Pons (tissue), 1 donor: ENCODE measurements at regions not wholly inside any gene's neighbourhood (a gene's known extent, or its start where the extent isn't known, plus 50 kb on each side); places are given as distances from the start of the nearest gene placed in this dataset.

Experiments used
- DNase-seq: peaks from one replicate; pipeline ENCODE4 v3.0.0-alpha.2; 2016; ENCODE audit warnings: low spot score

DNA sequence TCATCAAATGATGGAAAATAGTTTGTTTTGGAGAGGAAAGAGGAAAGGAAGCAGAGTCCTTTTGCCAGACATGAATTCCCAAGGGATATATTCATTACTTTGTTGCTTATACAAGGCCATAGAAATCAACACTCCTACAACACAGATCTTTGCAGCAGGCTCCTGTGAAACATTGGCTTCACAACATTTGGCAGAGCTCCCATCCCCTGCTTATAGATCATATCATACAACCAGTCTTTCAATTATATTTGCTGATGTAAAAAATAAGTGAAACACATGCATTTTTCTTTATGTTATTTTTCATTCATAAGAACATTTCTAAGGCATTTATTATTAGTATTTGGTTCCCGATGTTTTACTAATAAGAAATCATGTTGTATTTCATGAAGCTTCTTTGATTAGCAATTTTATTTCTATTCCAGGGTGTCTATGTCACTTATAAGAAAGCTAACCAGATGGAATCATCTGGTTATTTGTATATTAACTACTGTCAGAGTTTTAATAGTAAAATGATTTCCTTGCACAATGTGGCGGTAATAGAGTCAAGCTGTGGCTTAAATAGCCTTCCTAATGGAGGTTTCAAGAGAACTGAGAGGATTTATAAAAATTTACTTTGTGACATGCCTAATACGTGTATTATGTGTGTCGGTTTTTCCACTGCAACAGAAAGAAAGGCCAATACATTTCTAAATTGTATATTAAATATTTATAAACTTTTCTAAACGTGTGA lies 470.3 kb upstream of the NCAM2 start:
- no peak for DNase-seq

DNA sequence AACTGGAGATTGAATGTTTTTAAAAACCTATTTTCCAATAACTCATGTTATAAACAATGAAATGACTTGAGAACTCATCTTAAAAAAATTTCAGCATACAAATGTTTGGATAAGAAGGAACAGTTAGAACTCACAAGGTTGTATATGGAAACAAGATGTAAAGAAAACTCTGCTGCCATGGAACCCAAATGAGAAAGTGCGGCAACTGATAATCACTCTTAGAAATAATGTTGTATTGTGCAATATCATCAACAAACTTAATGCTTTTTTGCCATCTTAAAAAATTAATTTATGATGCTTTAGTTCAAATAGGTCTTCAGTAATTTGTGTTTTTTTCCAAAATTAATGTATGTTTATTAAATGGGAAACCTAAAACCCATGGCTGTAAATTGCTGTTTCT lies 461.1 kb upstream of the NCAM2 start:
- DNase-seq, result no peak

DNA sequence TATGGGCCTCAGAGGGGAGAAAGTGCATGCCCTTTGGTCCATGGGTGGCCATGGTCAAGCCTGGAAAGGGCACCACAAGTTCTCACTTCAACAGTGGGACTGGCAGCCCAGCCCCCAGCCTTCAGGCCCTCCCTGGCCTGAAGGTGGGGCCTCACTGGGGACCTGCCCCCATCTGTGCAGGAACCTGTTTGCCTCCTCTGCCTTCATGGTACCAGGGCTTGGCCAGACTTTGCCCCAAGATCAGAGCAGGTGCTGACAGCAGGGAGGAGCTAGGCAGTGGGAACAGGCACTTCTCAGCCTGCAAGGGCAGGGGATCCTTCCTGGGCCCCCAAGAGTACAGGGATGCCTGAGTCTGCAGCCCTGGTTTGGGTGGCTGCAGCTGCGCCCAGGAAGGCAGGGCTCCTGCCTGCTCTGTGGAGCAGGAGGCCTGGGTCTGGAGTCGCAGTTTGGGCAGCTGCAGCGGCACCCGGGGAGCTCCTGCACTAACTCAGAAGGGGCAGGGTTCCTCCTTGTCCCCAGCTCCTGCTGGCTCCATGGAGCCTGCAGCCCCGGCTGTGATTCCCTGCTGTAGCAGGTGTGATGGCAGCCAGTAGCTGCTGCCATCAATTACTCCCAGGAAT lies 460.1 kb upstream of the NCAM2 start:
- DNase-seq, result no peak

DNA sequence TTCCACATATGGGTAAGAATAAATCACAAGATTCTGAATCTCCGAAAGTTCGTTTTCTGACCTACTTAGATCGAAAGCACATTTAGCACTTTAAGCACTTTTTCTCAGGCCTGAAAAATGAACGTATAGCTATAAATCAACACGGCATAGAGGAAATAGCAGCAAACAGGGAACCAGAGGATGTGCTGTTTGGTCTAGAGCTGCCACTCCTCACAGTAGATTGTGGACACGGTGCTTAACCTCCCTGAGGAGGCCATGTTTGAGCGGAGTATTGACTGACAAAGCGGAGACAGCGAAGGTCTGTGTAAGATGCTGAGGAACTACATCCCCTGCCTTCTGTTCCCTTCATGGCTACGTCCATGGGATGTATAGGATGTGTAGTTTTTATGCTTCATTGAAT lies 452.8 kb upstream of the NCAM2 start:
- DNase-seq, result no peak

DNA sequence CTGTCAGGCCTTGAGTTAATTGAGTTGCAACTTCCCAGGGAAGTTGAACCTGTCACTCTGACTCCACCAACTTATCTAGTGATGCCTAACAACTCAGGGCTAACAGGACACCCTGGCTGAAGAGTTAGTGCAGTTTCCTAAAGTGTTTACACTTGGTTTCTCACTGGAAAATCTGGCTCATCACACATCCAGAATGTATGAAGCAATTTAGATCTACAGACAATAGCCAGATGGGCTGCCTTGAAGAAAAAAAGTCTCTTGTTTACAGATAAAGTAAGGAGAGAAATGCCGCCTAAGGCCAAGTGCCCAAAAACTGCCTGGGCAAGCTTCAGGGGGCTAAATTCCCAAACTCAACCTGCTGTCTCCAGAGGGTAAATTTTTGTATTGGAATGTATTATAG lies 446.3 kb upstream of the NCAM2 start:
- no peak for DNase-seq

DNA sequence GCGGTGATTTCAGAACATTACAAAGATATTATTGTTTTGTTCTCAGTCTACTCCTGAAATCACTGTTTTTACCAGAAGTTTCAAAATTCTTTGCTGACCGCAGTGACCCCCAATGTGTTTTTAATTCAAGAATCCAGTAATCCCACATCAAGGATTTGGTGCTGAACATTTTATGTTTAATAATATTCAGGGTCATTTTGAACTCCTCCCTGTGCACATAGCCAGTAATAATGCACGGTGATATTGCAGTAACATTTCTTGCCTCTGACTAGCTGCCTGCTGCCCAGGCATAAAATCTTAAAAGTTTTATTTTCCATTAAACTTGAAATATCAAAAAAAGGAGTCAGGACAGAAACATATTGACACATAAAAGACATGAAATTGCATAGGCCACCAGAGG lies 443.4 kb upstream of the NCAM2 start:
- no peak for DNase-seq

DNA sequence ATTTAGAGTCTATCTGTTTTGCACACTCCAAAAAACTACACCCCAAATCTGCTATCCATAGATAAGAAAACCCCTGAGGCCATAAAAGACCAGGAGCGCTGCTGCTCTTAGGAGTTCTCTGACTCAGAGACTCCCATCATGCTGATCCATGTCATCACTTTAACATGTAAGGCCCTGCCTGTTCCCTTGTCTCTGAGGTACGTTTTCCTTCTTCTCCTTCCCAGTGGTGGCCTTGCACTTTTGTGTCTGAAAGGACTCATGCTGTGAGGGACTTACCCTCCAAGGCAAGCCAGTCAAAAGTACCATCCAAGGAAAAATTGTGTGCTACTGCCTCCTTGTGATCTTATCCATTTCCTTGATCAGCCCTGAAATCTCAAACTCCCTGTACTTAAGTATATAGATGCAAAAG lies 427.4 kb upstream of the NCAM2 start:
- DNase-seq, result peak; percentile 9

DNA sequence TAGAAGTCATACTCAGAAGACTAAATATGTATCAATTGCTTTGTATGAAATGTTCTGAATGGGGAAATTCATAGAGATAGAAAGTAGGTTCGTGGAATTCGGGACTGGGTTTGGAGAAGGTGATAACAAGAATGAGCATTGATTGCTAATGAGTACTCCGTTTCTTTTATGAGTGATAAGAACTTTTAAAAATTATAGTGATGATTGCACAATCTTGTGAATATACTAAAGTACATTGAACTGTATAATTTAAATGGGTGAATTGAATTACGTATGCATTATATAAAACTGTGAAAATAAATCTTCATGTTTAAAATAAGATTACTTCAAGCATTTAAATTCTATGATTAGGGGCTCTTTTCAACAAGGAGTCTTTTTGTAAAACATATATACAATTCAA lies 425.6 kb upstream of the NCAM2 start:
- DNase-seq, result no peak

DNA sequence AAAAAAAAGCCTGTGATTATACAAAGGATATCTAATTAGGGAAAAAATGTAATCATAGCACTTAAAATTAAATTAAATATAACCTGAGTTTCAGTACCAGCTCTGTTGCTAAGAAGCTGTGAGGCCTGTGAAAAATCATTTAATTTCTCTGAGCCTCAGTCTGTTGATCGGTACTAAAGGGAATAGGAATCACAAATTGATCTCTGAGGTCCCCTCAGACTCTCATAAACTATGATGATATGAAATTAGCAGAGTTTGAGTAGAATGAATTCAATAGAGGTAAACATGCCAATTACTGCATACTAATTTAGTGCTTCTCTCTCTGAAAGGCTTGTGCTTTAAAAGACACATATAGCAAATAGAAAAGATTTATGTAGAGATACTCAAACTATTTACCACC lies 416.8 kb upstream of the NCAM2 start:
- no peak for DNase-seq

DNA sequence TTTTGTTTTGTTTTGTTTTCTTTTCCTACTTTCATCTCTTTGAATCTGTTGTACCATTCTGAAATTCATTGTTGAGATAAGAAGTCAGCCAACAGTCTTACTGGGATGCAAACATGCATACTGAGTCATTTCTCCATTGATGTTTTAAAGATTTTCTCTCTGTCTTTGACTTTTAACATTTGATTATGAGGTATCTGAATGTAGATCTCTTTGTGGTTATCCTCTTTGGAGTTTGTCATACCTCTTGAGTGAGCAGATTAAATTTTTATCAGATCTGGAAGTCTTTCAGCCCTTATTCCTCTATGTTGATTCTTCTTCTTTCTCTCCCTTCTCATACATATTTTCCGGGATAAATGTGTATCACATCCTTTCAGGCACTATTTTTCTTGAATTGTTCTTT lies 406.9 kb upstream of the NCAM2 start:
- no peak for DNase-seq

DNA sequence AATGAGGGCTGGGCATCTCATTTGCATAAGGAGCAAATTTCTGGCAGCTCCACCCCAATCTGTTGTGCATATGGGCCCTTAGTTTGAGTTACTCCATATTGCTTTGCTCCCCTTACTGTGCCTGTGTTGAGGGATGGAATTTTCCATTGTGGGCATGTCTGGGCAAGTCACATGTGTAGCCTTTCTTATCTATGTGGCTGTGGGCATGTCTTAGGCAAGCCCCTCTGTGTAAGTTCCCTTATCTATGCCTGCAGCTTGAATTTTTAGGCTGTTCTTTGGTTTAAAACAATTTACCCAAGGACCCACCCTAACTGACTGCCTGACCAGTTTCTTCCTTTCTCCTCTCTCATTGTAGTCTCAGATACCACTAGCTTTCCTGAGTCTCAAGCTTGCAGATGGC lies 405.7 kb upstream of the NCAM2 start:
- DNase-seq, result no peak

DNA sequence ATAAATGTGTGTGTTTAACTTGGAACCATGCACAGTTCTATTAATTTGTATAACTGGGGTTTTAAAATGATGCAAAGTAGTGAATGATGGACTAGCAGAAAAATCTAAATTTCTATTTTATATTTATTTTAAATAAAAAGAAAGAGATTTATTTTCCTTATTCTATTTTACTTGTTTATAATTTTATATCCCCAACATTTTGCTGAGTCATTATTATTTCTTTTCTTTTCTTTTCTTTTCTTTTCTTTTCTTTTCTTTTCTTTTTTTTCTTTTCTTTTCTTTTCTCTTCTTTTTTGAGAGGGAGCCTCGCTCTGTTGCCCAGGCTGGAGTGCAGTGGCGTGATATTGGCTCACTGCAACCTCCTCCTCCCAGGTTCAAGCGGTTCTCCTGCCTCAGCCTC lies 395.0 kb upstream of the NCAM2 start:
- no peak for DNase-seq

DNA sequence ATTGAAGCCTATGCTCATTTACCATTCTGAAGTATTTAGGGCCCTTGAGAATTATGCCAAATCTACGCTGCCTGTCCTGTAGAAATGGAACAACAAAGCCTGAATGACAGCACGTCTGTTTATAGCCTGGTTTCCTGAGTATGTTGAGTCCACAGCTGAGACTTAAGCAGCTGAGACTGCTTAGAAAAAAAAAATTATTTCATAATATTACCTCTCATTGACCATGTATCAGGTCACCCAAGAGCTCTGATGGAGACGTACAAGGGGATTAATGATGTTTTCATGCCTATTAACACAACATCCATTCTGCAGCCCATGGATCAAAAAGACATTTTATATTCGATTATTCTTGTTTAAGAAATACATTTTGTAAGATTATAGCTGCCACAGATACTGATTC lies 387.2 kb upstream of the NCAM2 start:
- DNase-seq, result no peak

DNA sequence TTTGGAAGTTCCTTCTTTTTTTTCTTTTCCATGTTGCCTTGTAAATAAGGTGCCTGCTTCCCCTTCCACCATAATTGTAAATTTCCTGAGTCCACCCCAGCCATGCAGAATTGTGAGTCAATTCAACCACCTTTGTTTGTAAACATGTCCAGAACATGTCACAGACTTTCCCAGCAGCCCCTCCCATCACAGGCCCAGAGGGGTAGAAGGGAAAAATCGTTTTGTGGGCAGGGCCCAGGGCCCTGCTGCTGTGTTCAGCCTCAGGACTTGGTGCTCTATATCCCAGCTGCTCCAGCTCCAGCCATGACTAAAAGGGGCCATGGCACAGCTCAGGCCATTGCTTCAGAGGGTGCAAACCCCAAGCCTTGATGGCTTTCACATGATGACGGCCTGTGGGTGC lies 384.6 kb upstream of the NCAM2 start:
- DNase-seq, result no peak

DNA sequence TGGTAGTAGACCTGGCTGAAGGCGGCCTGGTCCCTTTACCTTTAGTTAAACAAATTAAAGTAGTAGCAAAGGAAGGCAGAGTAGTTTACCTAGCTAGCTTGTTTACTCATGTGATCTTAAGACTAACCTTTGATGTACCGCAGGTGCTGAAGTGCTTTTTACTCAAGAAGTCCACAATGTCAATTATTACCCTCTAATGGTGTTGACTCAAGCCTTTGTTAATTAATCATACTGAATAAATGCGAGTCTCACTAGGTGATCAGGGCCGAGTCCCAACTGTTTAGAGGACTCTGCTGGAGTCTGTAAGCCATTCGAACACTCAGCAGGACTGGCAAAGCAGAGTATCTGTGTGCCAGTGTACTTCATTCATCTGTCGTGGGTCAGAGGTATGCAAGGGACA lies 381.1 kb upstream of the NCAM2 start:
- no peak for DNase-seq

DNA sequence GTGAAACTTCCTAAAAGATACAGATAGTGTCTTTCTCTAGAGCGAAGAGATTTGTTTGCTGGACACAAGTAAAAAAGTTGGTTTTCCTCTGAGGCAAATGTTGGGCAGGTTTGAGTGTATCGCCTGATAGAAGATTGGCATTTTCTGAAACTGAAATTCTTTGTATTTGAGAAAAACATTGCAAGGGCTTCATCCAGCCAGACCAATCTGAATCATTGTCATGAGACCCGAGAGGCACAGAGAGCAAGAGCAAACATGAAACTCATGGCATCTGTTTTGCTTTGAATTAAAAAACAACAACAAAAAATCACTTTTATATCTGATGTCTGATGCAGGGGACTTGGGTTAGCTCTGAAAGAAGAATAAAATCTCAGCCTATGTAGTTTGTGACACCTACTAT lies 379.3 kb upstream of the NCAM2 start:
- peak; percentile 9 for DNase-seq

DNA sequence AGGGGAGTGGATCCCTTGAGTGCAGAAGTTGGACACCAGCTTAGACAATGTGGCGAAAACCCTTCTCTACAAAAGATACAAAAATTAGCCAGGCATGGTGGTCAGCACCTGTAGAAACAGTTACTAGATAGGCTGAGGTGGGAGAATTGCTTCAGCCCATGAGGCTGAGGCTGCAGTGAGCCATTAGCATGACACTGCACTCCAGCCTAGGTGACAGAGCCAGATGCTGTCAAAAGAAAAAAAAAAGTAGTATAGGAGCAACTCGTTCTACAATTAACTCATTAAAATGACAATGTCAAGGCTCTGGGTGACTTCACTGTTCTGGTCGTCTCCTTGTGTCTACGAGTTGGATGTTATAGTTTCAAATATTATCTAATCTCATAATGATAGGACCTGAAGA lies 370.6 kb upstream of the NCAM2 start:
- no peak for DNase-seq

DNA sequence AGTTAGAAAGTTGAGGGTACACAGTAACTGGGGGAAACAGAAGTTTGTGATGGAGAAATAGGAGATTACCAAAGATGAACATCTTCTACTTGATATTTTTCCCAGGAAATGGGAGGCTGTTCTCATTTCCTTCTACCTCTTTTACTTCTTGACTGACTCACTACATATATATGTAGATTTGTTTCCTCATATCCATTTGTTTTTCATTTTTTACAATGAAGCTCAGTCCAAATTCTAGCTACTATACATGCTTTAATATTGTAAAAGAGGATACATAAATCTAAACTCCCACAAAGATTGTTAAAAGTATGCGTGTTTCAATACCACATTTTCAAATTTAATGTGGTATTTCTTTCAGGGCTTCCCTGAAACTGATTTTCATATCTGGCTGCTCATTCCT lies 366.6 kb upstream of the NCAM2 start:
- DNase-seq, result no peak

DNA sequence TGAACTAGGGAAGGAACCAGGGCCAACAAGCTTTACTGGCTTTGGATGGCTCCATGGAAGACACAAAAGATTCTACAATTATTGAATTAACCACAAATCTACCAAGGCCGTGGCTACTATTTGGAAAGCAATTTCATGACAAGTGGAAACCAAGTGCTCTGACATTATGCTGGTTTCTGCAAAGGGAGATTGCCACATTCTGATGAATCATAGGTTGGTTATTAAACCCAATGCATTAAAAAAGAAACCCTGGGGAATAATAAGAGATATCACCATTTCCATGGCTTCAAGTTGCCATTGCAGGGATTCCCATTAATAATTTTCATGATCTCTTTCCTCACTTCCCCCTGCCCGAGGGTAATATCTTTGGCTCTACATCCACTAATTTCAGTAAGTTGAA lies 359.2 kb upstream of the NCAM2 start:
- no peak for DNase-seq

DNA sequence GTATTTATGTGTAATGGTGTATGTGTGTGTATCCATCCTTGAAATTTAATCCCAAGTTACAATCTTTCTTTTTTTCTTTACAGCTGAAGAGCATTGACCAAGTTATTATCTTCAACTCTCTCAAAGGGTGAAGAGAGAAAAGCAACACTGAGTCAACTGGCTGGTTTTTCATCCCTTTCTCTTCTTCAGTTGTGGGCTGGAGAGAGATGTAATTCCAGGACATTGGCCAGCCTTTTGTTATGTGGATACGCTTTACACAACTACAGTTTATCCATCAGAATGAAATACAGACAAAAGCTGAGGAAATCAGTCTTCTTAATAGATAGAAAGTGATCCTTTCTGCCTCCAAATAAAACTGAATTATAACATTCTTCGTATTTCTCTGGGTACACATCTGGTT lies 357.0 kb upstream of the NCAM2 start:
- no peak for DNase-seq

DNA sequence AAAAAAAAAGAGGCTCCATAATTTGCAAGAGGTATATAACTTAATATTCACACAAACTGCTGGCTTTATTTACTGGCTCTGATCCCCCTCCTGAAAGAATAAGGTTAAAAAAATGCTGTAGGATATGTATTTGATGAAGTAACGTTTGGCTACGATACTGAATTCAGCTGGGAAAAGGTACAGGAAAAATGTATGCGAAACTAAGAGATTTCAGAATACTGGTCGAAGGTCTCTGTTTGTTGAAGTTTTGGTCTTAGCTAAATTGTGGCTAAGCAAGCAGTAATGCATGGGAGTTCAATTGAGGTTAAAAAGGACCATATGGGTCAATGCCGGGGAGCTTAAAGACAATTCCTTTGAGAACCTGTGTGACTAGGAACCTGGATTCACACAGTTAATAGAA lies 355.5 kb upstream of the NCAM2 start:
- no peak for DNase-seq

DNA sequence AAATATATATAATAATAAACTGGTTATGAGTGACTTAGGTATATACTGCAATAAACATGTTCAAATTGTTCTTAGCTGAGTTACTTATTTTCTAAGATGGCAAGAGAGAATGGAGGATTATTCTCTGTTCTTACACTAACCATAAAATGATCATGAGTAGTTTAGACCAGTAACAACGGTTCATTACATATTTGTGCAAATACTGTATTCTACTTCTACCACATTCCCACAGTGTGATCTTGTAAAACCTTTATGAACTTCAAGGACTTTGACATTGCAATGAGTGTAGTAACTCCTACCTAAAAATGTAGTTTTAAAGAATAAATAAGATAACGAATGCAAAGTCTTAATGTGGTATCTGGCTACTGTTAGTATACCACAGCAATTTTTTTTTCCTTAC lies 353.7 kb upstream of the NCAM2 start:
- DNase-seq, result no peak

DNA sequence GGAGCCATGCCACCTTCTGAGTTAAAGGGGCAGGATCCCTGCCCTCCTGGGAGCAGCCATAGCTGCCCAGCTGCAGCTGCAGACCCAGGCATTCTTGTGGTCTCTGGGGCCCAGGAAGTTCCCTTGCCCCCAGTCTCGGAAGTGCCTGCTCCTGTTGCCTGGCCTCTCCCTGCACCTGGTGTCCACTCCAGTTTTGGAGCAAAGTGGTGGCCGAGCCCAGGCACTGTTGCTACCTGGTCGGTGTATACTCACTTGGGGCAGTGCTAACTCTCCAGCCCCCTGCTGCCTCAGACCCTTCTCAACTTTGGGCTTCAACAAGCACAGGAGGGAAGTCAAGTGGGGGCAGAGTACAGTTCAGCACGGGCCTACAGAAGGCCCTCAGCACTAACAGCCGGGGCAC lies 352.9 kb upstream of the NCAM2 start:
- DNase-seq, result no peak

DNA sequence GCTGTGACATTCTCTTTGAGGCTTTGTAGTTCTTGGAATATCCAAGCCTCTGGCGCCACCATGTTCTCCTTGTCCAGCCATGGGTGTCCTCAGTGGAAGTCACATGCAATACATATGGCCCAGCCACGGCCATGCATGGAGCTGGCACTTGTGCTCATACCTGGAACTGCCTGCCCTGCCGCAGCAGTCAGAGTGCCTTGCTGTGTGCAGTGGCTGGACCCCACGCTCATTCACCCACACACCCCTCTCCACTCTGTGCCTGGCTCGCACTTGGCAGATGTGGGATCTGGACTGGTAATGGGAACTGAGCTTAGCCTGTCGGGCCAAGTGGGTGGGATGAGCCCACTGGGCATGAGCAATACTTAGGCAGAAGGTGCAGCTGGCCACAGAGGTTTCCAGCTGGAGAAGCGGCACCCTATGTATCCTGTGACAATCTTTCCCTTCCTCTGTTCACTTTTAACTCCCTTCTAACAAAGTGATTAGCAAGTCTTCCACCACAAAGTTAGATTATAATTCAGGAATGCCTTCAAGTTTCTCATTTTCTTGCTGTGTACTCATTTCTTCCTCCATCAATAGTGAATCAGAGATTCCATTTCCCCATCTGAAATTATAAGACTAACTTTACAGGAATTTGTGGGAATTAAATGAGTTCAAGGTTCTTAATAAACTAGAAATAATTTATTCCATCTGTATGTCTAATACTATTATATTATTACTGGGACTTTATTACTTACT lies 351.6 kb upstream of the NCAM2 start:
- DNase-seq, result no peak
